ENCODE measurements at regions not wholly inside any gene's neighbourhood (a gene's known extent, or its start where the extent isn't known, plus 50 kb on each side); places are given as distances from the start of the nearest gene placed in this dataset.

GRCh38 chr10:10149899-10150298, 867.8 kb upstream of the CELF2 start:
- no peak overlapping the region for H3K4me3 ChIP-seq
- no peak for DNase-seq (ENCODE audit: low read depth in 1 of 2, low spot score in 2 of 2)
- no peaks in the 10 kb centered on the region for H3K36me3 ChIP-seq
- H3K27ac ChIP-seq, result no peak overlapping the region
- H3K27me3 ChIP-seq (replicated peaks), result no peaks in the 10 kb centered on the region
- peaks cover 9% of the 10 kb centered on the region for H3K9me3 ChIP-seq (replicated peaks)
- H3K4me1 ChIP-seq (replicated peaks), result no peaks in the 10 kb centered on the region

DNA sequence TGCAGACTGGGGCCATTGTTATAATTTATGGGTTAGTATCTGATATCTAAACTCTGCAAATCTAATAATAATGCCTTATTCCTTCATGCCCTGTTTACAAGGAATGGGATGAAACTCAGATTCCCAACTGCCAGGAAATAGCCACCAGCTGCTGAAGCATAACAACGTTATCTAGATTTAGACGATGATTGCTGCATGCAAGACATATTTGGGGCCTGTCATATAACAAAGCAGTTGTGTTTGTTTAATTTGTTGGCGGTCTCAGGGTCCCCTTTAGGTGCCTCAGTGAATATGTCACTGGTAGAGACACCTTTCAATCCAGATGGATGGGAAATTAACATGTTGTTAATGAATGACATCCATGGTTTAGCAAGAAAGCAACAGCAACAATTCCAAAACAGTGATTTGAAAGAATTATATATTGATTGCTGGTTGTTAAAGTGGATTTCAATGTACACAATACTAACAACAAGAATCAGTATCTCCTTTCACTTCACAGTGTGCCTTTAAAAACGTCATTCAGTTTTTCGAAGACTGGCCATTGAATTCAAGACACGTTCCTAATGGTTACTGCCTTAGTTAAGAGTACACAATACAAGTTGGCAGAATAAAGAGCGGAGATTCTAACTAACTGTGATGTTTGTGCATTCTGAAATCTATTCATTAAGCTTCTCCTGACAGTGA, 860.6 kb upstream of the CELF2 start:
- Histone ChIP-seq H3K4me1 (replicated peaks) (no peaks in the 10 kb centered on the region), H3K9me3 (replicated peaks) (no peaks in the 10 kb centered on the region; the same call in 1 of the 2 replicates), H3K4me3 (no peak overlapping the region), H3K27me3 (replicated peaks) (no peaks in the 10 kb centered on the region), H3K36me3 (no peaks in the 10 kb centered on the region), H3K27ac (no peak overlapping the region)
- DNase-seq (ENCODE audit: low read depth in 1 of 2, low spot score in 2 of 2), result no peak

DNA sequence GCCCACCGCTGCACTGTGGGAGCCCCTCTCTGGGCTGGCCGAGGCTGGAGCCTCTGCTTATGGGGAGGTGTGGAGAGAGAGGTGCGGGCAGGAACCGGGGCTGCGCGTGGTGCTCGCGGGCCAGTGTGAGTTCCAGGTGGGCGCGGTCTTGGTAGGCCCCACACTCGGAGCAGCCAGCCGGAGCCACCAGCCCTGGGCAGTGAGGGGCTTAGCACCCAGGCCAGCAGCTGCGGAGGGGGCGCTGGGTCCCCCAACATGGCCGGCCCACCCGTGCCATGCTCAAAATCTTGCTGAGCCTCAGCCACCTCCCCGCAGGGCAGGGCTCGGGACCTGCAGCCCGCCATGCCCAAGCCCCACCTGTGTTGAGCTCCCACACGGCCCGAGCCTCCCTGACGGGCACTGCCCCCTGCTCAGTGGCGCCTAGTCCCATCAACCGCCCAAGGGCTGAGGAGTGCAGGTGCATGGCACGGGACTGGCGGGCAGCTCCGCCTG, 856.8 kb upstream of the CELF2 start:
- DNase-seq (ENCODE audit: low read depth in 1 of 2, low spot score in 2 of 2), result peak in 1 of 2 experiments; percentile 40
- Histone ChIP-seq H3K27me3 (replicated peaks) (no peaks in the 10 kb centered on the region), H3K4me3 (no peak overlapping the region), H3K4me1 (replicated peaks) (no peaks in the 10 kb centered on the region), H3K36me3 (no peaks in the 10 kb centered on the region), H3K9me3 (replicated peaks) (peaks cover 9% of the 10 kb centered on the region), H3K27ac (no peak overlapping the region)

- DNase-seq (ENCODE audit: low read depth in 1 of 2, low spot score in 2 of 2), result no peak
- peaks cover 9% of the 10 kb centered on the region for H3K9me3 ChIP-seq (replicated peaks)
These were observed 852.8 kb upstream of the CELF2 start for GRCh38 chr10:10164848-10165247.

GRCh38 chr10:10165415-10165814, 852.3 kb upstream of the CELF2 start:
- Histone ChIP-seq H3K36me3 (no peaks in the 10 kb centered on the region), H3K9me3 (replicated peaks) (peaks cover 9% of the 10 kb centered on the region), H3K27ac (no peak overlapping the region), H3K4me1 (replicated peaks) (no peaks in the 10 kb centered on the region), H3K27me3 (replicated peaks) (no peaks in the 10 kb centered on the region), H3K4me3 (no peak overlapping the region)
- no peak for DNase-seq (ENCODE audit: low read depth in 1 of 2, low spot score in 2 of 2)

More at GRCh38 chr10:10164848-10165247, 852.8 kb upstream of the CELF2 start:
- Histone ChIP-seq H3K4me1 (replicated peaks) (no peaks in the 10 kb centered on the region), H3K27ac (no peak overlapping the region), H3K4me3 (no peak overlapping the region), H3K27me3 (replicated peaks) (no peaks in the 10 kb centered on the region), H3K36me3 (no peaks in the 10 kb centered on the region)

GRCh38 chr10:10178476-10178875, 839.2 kb upstream of the CELF2 start:
- Histone ChIP-seq H3K4me3 (no peak overlapping the region), H3K9me3 (replicated peaks) (0 out of 2 replicates have a peak, but pooled peaks cover 2% of the 10 kb centered on the region), H3K4me1 (replicated peaks) (no peaks in the 10 kb centered on the region), H3K27me3 (replicated peaks) (no peaks in the 10 kb centered on the region), H3K36me3 (no peaks in the 10 kb centered on the region), H3K27ac (no peak overlapping the region)
- DNase-seq (ENCODE audit: low read depth in 1 of 2, low spot score in 2 of 2), result no peak

DNA sequence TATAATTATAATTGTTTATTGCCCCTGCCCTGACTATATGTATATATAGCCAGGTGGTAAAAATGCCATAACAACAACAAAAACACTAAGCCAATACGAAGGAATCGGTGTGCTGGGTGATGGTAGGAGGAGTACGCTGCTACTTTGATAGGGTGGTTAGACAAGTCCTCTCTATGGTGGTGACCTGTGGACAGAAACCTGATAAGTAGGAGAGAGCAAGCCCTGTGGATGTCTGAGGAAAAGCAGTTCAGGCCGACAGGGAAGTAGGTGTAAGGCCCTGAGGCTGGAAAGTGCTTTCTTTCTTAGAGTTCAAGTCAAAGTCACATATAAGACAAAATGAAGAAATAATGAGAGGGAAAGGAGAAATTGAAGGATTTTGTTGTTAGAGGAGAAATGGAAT, 823.8 kb upstream of the CELF2 start:
- H3K27ac ChIP-seq, result no peak overlapping the region
- no peaks in the 10 kb centered on the region for H3K27me3 ChIP-seq (replicated peaks)
- DNase-seq (ENCODE audit: low read depth in 1 of 2, low spot score in 2 of 2), result no peak
- H3K4me3 ChIP-seq, result no peak overlapping the region
- no peaks in the 10 kb centered on the region; the same call in 1 of the 2 replicates for H3K9me3 ChIP-seq (replicated peaks)
- no peaks in the 10 kb centered on the region for H3K36me3 ChIP-seq
- H3K4me1 ChIP-seq (replicated peaks), result no peaks in the 10 kb centered on the region

- no peaks in the 10 kb centered on the region for H3K4me1 ChIP-seq (replicated peaks)
- no peak overlapping the region for H3K4me3 ChIP-seq
- no peak overlapping the region for H3K27ac ChIP-seq
- DNase-seq (ENCODE audit: low read depth in 1 of 2, low spot score in 2 of 2), result no peak
- no peaks in the 10 kb centered on the region for H3K36me3 ChIP-seq
- H3K27me3 ChIP-seq (replicated peaks), result no peaks in the 10 kb centered on the region
- H3K9me3 ChIP-seq (replicated peaks), result no peaks in the 10 kb centered on the region
These were observed 821.0 kb upstream of the CELF2 start for GRCh38 chr10:10196701-10197100.

DNA sequence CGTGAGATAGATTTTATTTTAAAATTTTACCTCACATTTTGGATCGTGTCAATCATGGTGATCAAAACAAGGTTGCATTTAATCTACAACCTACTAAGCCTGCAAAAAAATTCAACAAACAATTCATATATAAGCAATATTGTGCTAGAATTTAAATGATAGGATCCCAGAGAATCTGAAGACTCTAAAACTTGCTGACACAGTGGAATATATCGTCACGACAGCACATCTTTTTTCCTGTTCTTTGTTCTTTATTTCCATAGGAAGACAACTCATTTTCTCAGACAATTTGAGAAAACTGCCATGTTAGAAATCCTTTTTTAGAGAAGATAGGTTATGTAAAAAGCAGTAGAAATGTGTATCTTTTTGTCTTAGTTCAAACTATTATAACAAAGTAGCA, 820.2 kb upstream of the CELF2 start:
- no peak overlapping the region for H3K4me3 ChIP-seq
- H3K4me1 ChIP-seq (replicated peaks), result no peaks in the 10 kb centered on the region
- no peaks in the 10 kb centered on the region for H3K36me3 ChIP-seq
- no peak overlapping the region for H3K27ac ChIP-seq
- H3K9me3 ChIP-seq (replicated peaks), result no peaks in the 10 kb centered on the region
- H3K27me3 ChIP-seq (replicated peaks), result no peaks in the 10 kb centered on the region
- DNase-seq (ENCODE audit: low read depth in 1 of 2, low spot score in 2 of 2), result no peak

DNA sequence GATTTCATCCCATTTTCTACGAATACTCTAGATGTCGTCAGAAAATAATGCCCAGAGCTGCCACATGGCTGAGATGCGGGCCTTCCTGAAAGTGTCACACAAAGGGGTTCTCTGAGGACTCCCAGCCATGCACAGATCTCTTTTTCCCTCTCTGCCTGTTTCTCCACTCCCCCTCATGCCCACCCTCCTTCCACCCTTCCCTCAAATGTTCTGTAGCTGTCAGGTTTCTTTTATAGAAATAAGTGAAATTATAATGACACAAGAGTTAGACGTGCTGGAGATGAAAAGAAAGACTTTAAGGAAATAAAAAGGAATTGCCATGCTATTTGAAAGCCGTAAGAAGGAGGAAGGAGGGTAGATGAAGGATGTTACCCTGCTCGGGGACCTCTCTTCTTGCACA, 819.3 kb upstream of the CELF2 start:
- Histone ChIP-seq H3K9me3 (replicated peaks) (no peaks in the 10 kb centered on the region), H3K4me1 (replicated peaks) (no peaks in the 10 kb centered on the region), H3K4me3 (no peak overlapping the region), H3K36me3 (no peaks in the 10 kb centered on the region), H3K27me3 (replicated peaks) (no peaks in the 10 kb centered on the region), H3K27ac (no peak overlapping the region)
- no peak for DNase-seq (ENCODE audit: low read depth in 1 of 2, low spot score in 2 of 2)

- Histone ChIP-seq H3K36me3 (no peaks in the 10 kb centered on the region), H3K4me3 (no peak overlapping the region), H3K4me1 (replicated peaks) (no peaks in the 10 kb centered on the region), H3K9me3 (replicated peaks) (peaks cover 9% of the 10 kb centered on the region), H3K27me3 (replicated peaks) (no peaks in the 10 kb centered on the region), H3K27ac (no peak overlapping the region)
- DNase-seq (ENCODE audit: low read depth in 1 of 2, low spot score in 2 of 2), result no peak
These were observed 813.3 kb upstream of the CELF2 start for GRCh38 chr10:10204415-10204814.

DNA sequence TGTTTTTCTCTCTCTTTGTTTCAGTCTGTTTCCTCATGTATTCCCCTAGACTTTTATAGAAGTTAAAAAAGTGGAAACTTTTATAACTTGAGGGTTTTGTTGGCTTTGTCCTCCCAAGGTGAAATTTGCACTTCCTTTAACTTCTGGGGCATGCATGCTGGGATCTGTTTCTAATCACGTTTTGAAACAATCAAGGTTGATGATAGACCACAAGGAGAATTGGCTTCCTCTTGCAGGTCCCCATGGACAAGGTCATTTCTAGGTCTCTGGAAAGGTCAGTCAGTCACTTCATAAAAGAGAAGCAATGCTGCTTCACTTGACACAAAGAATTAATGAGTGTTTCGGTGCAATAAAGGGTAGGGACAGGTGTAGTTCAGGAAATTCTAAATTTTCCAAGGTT, 811.8 kb upstream of the CELF2 start:
- Histone ChIP-seq H3K27me3 (replicated peaks) (no peaks in the 10 kb centered on the region), H3K4me3 (no peak overlapping the region), H3K9me3 (replicated peaks) (peaks cover 9% of the 10 kb centered on the region), H3K4me1 (replicated peaks) (no peaks in the 10 kb centered on the region), H3K27ac (no peak overlapping the region), H3K36me3 (no peaks in the 10 kb centered on the region)
- DNase-seq (ENCODE audit: low read depth in 1 of 2, low spot score in 2 of 2), result no peak

- H3K9me3 ChIP-seq (replicated peaks), result peaks cover 9% of the 10 kb centered on the region
- H3K27ac ChIP-seq, result no peak overlapping the region
- H3K27me3 ChIP-seq (replicated peaks), result no peaks in the 10 kb centered on the region
- no peaks in the 10 kb centered on the region for H3K4me1 ChIP-seq (replicated peaks)
- no peak for DNase-seq (ENCODE audit: low read depth in 1 of 2, low spot score in 2 of 2)
- H3K4me3 ChIP-seq, result no peak overlapping the region
- H3K36me3 ChIP-seq, result no peaks in the 10 kb centered on the region
These were observed 810.1 kb upstream of the CELF2 start for GRCh38 chr10:10207538-10207937.

DNA sequence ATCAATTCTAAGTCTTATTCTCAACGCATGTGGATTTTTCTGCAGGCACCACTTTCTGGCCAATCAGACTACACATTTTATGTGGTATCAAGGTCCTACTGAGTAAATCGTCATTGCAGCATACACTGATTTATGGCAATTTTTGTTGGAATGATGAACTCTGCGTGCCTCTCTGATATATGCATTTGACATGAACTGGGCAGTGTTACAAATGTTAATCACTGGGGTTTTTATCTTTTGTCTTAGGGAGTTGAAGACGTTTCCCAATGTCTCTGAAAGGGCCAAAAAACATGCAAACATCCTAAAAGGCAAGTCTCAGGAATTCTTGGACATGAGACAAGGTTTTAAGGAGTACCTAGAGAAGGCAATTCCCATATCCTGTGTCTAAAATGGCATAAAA, 809.5 kb upstream of the CELF2 start:
- Histone ChIP-seq H3K36me3 (no peaks in the 10 kb centered on the region), H3K9me3 (replicated peaks) (peaks cover 9% of the 10 kb centered on the region), H3K27me3 (replicated peaks) (no peaks in the 10 kb centered on the region), H3K4me1 (replicated peaks) (no peaks in the 10 kb centered on the region), H3K27ac (no peak overlapping the region), H3K4me3 (no peak overlapping the region)
- DNase-seq (ENCODE audit: low read depth in 1 of 2, low spot score in 2 of 2), result no peak

GRCh38 chr10:10209167-10209566, 808.5 kb upstream of the CELF2 start:
- no peak for DNase-seq (ENCODE audit: low read depth in 1 of 2, low spot score in 2 of 2)
- Histone ChIP-seq H3K4me1 (replicated peaks) (no peaks in the 10 kb centered on the region), H3K27ac (no peak overlapping the region)

More at GRCh38 chr10:10209167-10209566, 808.5 kb upstream of the CELF2 start:
- H3K36me3 ChIP-seq, result no peaks in the 10 kb centered on the region
- no peak overlapping the region for H3K4me3 ChIP-seq
- no peaks in the 10 kb centered on the region for H3K27me3 ChIP-seq (replicated peaks)
- peaks cover 9% of the 10 kb centered on the region for H3K9me3 ChIP-seq (replicated peaks)
